ENCODE measurements at regions not wholly inside any gene's neighbourhood (a gene's known extent, or its start where the extent isn't known, plus 50 kb on each side); places are given as distances from the start of the nearest gene placed in this dataset.

DNA sequence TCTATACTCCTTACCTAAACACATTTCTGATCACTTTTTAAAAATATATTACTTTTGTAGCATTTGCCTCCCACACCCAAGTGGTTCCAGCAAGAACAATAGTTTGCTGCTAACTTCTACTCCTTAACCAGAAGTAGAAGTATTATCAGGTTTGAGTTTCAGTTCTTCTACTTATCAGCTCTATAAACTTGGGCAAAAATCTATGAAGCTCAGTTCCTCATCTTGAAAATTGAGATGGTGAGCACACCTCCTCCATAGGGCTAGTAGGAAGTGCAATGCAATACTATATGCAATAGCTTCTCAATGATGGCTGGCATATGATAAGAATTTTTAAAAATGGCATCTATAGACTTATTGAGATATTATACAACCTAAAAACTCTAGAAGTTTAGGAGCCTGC lies 283.7 kb downstream of the TLR4 start:
- TF ChIP-seq, protein P1, sequence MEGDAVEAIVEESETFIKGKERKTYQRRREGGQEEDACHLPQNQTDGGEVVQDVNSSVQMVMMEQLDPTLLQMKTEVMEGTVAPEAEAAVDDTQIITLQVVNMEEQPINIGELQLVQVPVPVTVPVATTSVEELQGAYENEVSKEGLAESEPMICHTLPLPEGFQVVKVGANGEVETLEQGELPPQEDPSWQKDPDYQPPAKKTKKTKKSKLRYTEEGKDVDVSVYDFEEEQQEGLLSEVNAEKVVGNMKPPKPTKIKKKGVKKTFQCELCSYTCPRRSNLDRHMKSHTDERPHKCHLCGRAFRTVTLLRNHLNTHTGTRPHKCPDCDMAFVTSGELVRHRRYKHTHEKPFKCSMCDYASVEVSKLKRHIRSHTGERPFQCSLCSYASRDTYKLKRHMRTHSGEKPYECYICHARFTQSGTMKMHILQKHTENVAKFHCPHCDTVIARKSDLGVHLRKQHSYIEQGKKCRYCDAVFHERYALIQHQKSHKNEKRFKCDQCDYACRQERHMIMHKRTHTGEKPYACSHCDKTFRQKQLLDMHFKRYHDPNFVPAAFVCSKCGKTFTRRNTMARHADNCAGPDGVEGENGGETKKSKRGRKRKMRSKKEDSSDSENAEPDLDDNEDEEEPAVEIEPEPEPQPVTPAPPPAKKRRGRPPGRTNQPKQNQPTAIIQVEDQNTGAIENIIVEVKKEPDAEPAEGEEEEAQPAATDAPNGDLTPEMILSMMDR (IDR thresholded peaks at IDR 0.05), result no peak
- TF ChIP-seq POLR2AphosphoS5 (IDR thresholded peaks at IDR 0.05) (no peak), POLR2A (IDR thresholded peaks at IDR 0.05) (no peak)
